ENCODE measurements at regions not wholly inside any gene's neighbourhood (a gene's known extent, or its start where the extent isn't known, plus 50 kb on each side); places are given as distances from the start of the nearest gene placed in this dataset.

- in situ Hi-C loops (cut with MboI; ENCODE audit: low sequenced_read_pairs in 4 of 4) (no loop called here), intact Hi-C loops (cut with DNase I; ENCODE audit: low total_unique reads) (no loop called here)
- Histone ChIP-seq H3K36me3 (no peaks in the 10 kb centered on the region), H3K4me1 (no peaks in the 10 kb centered on the region), H3K27ac (no peak overlapping the region), H3K9me3 (no peaks in the 10 kb centered on the region), H3K27me3 (no peaks in the 10 kb centered on the region), H3K4me3 (no peak overlapping the region)
- TF ChIP-seq CTCF (IDR thresholded peaks at IDR 0.05 in 4 of 5, conservative IDR thresholded peaks at IDR 0.05 in 1 of 5) (no peak), POLR2A (IDR thresholded peaks at IDR 0.05) (no peak)
- no peak for DNase-seq
- ATAC-seq = no peak
These were observed 480.3 kb upstream of the POT1 start for GRCh38 chr7:125409921-125410320.

DNA sequence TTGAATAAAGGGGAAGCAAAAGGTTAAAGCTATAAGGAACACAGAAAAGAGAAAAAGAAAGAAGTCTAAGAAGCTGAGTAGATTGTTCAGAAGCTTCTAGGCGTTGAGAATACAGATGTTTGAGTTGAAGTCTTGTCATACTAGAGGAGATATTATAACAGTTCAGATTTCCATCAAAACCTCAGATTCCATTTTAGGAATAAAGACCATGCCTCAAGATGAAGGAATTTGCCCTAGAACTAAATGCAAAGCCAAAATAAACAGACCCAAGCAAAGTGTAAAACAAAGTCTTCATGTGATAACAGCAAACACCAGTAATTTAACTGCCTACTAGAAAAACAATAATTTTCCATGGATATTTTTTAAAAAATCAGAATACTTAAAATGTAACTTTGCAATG, 476.5 kb upstream of the POT1 start:
- TF ChIP-seq POLR2A (IDR thresholded peaks at IDR 0.05) (no peak), CTCF (IDR thresholded peaks at IDR 0.05 in 4 of 5, conservative IDR thresholded peaks at IDR 0.05 in 1 of 5) (no peak)
- Histone ChIP-seq H3K9me3 (no peaks in the 10 kb centered on the region), H3K27ac (no peak overlapping the region), H3K27me3 (no peaks in the 10 kb centered on the region), H3K36me3 (no peaks in the 10 kb centered on the region), H3K4me3 (no peak overlapping the region), H3K4me1 (no peaks in the 10 kb centered on the region)
- ATAC-seq (no peak), DNase-seq (no peak)
- in situ Hi-C loops (cut with MboI; ENCODE audit: low sequenced_read_pairs in 4 of 4) (no loop called here), intact Hi-C loops (cut with DNase I; ENCODE audit: low total_unique reads) (no loop called here)

- TF ChIP-seq CTCF (IDR thresholded peaks at IDR 0.05 in 4 of 5, conservative IDR thresholded peaks at IDR 0.05 in 1 of 5) (no peak), POLR2A (IDR thresholded peaks at IDR 0.05) (no peak)
- in situ Hi-C loops (cut with MboI; ENCODE audit: low sequenced_read_pairs in 4 of 4) (no loop called here), intact Hi-C loops (cut with DNase I; ENCODE audit: low total_unique reads) (no loop called here)
- Histone ChIP-seq H3K4me1 (no peaks in the 10 kb centered on the region), H3K27me3 (no peaks in the 10 kb centered on the region), H3K9me3 (no peaks in the 10 kb centered on the region), H3K4me3 (no peak overlapping the region), H3K27ac (no peak overlapping the region), H3K36me3 (no peaks in the 10 kb centered on the region)
- DNase-seq (no peak), ATAC-seq (no peak)
These were observed 469.8 kb upstream of the POT1 start for GRCh38 chr7:125399408-125399807.

DNA sequence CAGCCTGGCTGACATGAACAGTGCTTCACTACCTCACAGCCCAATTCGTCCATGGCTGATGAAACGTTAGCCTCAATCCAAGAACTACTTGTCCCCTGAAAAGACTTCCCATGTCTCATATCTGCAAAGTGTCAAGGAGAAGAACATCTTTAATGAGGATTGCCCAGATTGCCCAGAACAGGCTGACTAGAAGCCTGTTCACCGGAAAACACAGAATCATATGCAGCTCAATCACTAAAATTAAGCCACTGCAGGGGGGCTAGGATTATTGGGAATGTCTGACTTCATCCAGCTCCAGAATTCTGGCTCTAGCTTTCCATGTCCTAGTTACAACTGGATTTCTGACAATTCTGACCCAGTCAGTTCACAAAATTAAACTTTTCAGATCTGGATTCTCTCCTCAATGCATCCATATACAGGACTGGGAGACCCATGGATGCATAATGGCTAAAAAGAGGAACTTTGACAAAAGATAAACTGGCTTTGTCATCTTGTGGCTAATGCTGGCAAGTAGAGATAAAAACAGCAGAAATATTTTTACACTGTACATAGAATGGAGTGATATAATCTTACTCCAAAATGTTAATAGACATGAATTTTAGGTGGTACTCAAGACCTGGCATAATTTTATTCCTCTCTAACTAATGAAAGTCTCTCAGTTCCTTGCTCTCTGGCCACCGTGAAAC, 467.0 kb upstream of the POT1 start:
- no peaks in the 10 kb centered on the region for H3K9me3 ChIP-seq
- H3K27me3 ChIP-seq = no peaks in the 10 kb centered on the region
- ATAC-seq (no peak), DNase-seq (no peak)
- no peaks in the 10 kb centered on the region for H3K36me3 ChIP-seq
- no peak overlapping the region for H3K27ac ChIP-seq
- no peaks in the 10 kb centered on the region for H3K4me1 ChIP-seq
- intact Hi-C loops (cut with DNase I; ENCODE audit: low total_unique reads) = no loop called here
- in situ Hi-C loops (cut with MboI; ENCODE audit: low sequenced_read_pairs in 4 of 4) = no loop called here
- TF ChIP-seq CTCF (IDR thresholded peaks at IDR 0.05 in 4 of 5, conservative IDR thresholded peaks at IDR 0.05 in 1 of 5) (no peak), POLR2A (IDR thresholded peaks at IDR 0.05) (no peak)
- no peak overlapping the region for H3K4me3 ChIP-seq

DNA sequence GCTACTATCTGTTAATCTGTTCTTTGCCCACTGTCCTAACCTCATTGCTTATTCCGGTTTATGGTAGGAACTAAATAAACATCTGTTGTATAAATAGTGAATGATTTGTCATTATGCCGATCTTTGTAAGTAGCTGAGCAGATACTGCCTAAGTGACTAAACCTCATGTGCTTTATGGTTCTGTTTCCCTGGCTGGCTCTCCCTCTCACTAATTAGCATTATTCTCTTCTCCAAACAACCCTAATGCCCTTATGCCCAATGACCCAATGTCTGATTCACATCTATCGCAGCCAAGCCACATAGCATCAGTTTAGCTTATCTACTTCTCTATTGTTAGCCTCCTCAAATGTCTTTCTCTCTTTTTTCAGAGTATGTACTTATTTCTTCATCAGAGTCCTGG, 462.3 kb upstream of the POT1 start:
- in situ Hi-C loops (cut with MboI; ENCODE audit: low sequenced_read_pairs in 4 of 4) = no loop called here
- TF ChIP-seq CTCF (IDR thresholded peaks at IDR 0.05 in 4 of 5, conservative IDR thresholded peaks at IDR 0.05 in 1 of 5) (no peak), POLR2A (IDR thresholded peaks at IDR 0.05) (no peak)
- intact Hi-C loops (cut with DNase I; ENCODE audit: low total_unique reads) = no loop called here

More for the DNA sequence above, 462.3 kb upstream of the POT1 start:
- H3K27ac ChIP-seq = no peak overlapping the region
- ATAC-seq (no peak), DNase-seq (no peak)
- H3K36me3 ChIP-seq = no peaks in the 10 kb centered on the region
- no peak overlapping the region for H3K4me3 ChIP-seq
- H3K27me3 ChIP-seq = no peaks in the 10 kb centered on the region
- H3K9me3 ChIP-seq = no peaks in the 10 kb centered on the region
- H3K4me1 ChIP-seq = no peaks in the 10 kb centered on the region

Data from gastrocnemius medialis (tissue), 4 donors.